Activated CD4-positive, alpha-beta T cell treated with anti-CD3 and anti-CD28 coated beads, Interleukin-2, amount 50 U/mL, for 1 hour (primary cell): ENCODE measurements at regions not wholly inside any gene's neighbourhood (a gene's known extent, or its start where the extent isn't known, plus 50 kb on each side); places are given as distances from the start of the nearest gene placed in this dataset.

Source experiments
- DNase-seq: peaks from one replicate; pipeline ENCODE4 v3.0.0-alpha.2; 2020

- no peak for DNase-seq
These were observed 124.1 kb upstream of the CDH19 start for GRCh38 chr18:66727991-66728390.

- no peak for DNase-seq
These were observed 120.9 kb upstream of the CDH19 start for GRCh38 chr18:66724664-66725356.

DNA sequence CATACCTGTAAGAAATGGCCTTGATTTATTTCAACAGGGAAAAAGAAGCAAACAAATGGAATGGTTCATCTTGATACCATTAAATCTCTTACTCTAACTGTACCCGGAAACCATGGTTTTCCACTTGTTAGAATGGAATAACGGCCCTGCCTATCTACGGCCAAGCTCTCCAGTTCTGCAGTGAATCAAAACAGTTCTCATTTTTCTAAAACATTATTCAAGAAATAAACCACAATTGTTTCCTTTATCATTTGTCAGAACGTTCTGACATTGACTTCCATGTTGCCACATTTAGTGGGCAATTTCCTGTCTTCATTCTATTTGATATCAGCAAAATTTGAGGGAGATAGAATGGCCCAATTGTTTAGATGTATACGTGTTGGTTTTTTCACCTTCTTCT, 118.8 kb upstream of the CDH19 start:
- no peak for DNase-seq

GRCh38 chr18:66708646-66709045, 104.8 kb upstream of the CDH19 start:
- DNase-seq: no peak

GRCh38 chr18:66707473-66707872, 103.6 kb upstream of the CDH19 start:
- DNase-seq: no peak

DNA sequence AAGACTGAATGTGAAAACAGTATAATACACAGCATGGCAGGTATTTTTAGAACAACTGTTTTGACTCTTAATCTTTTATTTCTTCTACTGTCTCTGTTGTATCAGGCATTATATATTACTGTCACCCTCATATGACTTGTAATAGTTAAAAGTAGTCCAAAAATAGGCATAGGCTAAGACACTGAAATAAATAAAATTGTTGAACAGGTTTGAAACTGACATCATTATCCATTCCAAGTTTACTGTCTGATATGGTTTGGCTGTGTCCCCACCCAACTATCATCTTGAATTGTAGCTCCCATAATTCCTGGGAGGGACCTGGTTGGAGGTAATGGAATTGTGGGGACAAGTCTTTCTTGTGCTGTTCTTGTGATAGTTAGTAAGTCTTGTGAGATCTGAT, 91.4 kb upstream of the CDH19 start:
- DNase-seq: no peak

GRCh38 chr18:66694852-66695251, 91.0 kb upstream of the CDH19 start:
- no peak for DNase-seq

DNA sequence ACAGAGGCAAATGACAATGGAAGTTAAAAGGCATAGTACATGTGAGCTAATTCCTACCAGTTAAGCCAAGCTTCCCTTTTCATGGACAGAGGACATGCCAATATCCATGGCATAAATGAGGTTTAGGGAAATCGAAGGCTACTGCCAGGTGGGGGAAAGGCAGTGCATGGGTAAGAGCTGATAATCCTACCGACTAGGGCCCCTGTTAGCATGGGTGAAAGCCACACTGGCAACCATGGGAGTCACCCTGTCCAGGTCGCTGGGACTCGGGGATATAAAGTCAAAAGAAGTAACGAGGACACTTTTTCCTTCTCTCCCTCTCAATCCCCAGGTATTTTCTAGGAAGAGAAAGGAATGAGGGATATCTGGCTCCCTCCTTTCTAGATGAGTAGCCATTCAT, 83.7 kb upstream of the CDH19 start:
- DNase-seq: no peak

DNA sequence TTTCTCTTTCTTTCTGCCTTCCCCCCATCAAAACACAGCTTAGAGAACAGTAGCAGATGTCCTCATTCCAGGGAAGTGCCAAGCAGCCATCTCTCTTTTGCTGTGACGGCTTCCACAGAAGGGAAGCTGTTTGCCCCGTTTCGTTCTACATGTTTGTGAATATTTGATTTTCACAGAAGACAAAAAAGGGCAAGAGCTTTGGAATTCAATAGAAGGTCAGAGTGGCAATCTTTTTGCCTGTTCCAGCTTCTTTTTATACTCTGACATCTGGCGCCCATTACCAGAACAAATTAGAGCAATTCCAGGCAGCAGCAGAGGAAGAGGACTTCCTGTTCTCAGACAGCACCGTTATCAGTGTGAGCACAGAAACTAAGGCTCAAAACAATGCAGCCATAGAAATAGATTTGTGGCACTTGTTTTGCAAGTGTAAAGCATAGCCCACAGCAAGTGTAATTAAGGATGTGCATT, 79.0 kb upstream of the CDH19 start:
- DNase-seq: no peak

GRCh38 chr18:66676699-66677098, 72.8 kb upstream of the CDH19 start:
- no peak for DNase-seq

- no peak for DNase-seq
These were observed 70.4 kb upstream of the CDH19 start for GRCh38 chr18:66674286-66674685.

GRCh38 chr18:66668706-66669105, 64.8 kb upstream of the CDH19 start:
- no peak for DNase-seq

GRCh38 chr18:66662632-66663031, 58.7 kb upstream of the CDH19 start:
- no peak for DNase-seq

GRCh38 chr18:66655407-66655806, 51.5 kb upstream of the CDH19 start:
- no peak for DNase-seq
